Activated CD4-positive, alpha-beta memory T cell treated with anti-CD3 and anti-CD28 coated beads, Interleukin-2, amount 10 ng/mL, durations not matched to agents 7 days and 5 days (primary cell): ENCODE measurements at regions not wholly inside any gene's neighbourhood (a gene's known extent, or its start where the extent isn't known, plus 50 kb on each side); places are given as distances from the start of the nearest gene placed in this dataset.

Experiments
- CTCF ChIA-PET: fragments of 350-600 bp; sonication (Branson Sonifier 250); formaldehyde crosslinking; loops from one replicate; lab custom pipeline; 2021; ENCODE audit warnings: antibody characterized with exemption, inconsistent platforms; lab: Charles Lee
- POLR2A ChIA-PET: fragments of 350-600 bp; sonication (Branson Sonifier 250); formaldehyde crosslinking; loops from one replicate; lab custom pipeline; 2021; ENCODE audit warnings: antibody characterized with exemption; lab: Charles Lee
- DNase-seq: peaks from one replicate; pipeline ENCODE4 v3.0.0-alpha.2; 2020
- H3K27ac Mint-ChIP-seq: one replicate; pipeline ENCODE4 v1.8.0; 2021; ENCODE audit warnings: mild to moderate bottlenecking, mixed read lengths
- H3K27me3 Mint-ChIP-seq: one replicate; pipeline ENCODE4 v1.8.0; 2021; ENCODE audit warnings: mixed read lengths
- H3K36me3 Mint-ChIP-seq: one replicate; pipeline ENCODE4 v1.8.0; 2021; ENCODE audit warnings: low read depth, mixed read lengths
- H3K4me1 Mint-ChIP-seq: one replicate; pipeline ENCODE4 v1.8.0; 2021; ENCODE audit warnings: mixed read lengths
- H3K4me3 Mint-ChIP-seq: one replicate; pipeline ENCODE4 v1.8.0; 2021; ENCODE audit warnings: mild to moderate bottlenecking, mixed read lengths
- H3K9me3 Mint-ChIP-seq: one replicate; pipeline ENCODE4 v1.8.0; 2021; ENCODE audit warnings: mixed read lengths

DNA sequence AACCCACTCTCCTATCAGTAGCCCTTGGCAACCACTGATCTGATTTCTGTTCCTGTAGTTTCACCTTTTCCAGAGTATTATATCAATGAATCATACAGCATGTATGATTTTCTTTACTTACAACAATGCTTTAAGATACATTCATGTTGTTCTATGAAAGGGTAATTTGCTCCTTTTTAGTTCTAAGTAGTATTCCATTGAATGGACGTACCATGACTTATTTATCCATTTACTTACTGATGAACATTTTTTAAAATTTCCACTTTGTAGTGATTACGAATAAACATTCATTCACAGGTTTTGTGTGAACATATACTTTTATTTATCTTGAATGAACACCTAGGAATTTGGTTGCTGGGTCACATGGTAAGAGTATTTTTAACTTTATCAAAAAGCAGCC lies 620.8 kb downstream of the HTR1A start:
- Mint-ChIP-seq H3K27ac (no peak overlapping the region), H3K9me3 (peaks cover 4% of the 10 kb centered on the region), H3K4me3 (no peak overlapping the region), H3K27me3 (no peaks in the 10 kb centered on the region), H3K36me3 (no peaks in the 10 kb centered on the region), H3K4me1 (no peaks in the 10 kb centered on the region)
- ChIA-PET CTCF (no interaction called here), POLR2A (no interaction called here)
- DNase-seq: no peak

GRCh38 chr5:63323926-63324325 lies 638.3 kb downstream of the HTR1A start:
- H3K27me3 Mint-ChIP-seq: no peaks in the 10 kb centered on the region
- no peaks in the 10 kb centered on the region for H3K36me3 Mint-ChIP-seq
- POLR2A ChIA-PET: no interaction called here
- peaks cover 5% of the 10 kb centered on the region for H3K9me3 Mint-ChIP-seq
- H3K4me3 Mint-ChIP-seq: no peak overlapping the region
- CTCF ChIA-PET: no interaction called here
- no peaks in the 10 kb centered on the region for H3K4me1 Mint-ChIP-seq
- no peak for DNase-seq
- H3K27ac Mint-ChIP-seq: no peak overlapping the region

DNA sequence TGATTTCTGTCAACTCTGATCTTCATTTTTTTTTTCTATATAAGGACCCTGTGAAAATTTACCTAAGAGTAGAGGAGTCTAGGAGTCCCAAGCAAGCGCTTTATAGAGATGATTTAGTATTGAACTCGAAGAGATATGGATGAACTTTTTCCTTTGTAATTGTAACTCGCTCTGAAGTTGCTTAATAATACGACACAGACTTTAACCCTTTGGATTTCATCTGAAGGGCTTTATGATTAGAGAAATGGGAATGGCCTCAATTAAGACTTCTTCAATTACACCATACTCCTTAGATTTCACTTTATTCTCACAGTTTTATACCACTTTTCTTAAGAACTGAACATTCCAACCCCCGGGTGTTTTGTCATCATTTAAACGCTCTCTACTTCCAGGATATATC lies 647.7 kb downstream of the HTR1A start:
- no peaks in the 10 kb centered on the region for H3K27me3 Mint-ChIP-seq
- POLR2A ChIA-PET: no interaction called here

DNA sequence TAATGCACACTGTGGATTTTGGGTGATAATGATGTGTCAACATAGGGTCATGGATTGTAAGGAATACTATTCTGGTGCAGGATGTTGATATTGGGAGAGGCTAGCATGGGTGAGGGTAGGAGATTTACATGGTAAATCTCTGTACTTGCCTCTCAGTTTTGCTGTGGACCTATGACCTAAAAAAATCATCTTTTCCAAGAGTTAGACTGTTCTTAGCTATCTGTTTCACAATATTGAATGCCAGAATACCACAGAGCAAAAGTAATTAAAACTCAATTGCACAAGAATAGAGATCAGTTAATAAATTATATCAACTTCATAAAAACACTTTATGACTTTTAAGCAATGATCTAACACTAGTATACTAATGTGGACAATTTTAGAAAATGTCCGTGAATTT lies 651.6 kb downstream of the HTR1A start:
- no peak overlapping the region for H3K4me3 Mint-ChIP-seq

More for the DNA sequence above, 647.7 kb downstream of the HTR1A start:
- H3K4me3 Mint-ChIP-seq: no peak overlapping the region
- no peaks in the 10 kb centered on the region for H3K4me1 Mint-ChIP-seq
- no peak for DNase-seq
- no peaks in the 10 kb centered on the region for H3K9me3 Mint-ChIP-seq
- CTCF ChIA-PET: no interaction called here
- H3K27ac Mint-ChIP-seq: no peak overlapping the region
- no peaks in the 10 kb centered on the region for H3K36me3 Mint-ChIP-seq

GRCh38 chr5:63306909-63307308 lies 655.3 kb downstream of the HTR1A start:
- H3K4me3 Mint-ChIP-seq: no peak overlapping the region
- POLR2A ChIA-PET: no interaction called here
- no peaks in the 10 kb centered on the region for H3K36me3 Mint-ChIP-seq
- H3K27me3 Mint-ChIP-seq: no peaks in the 10 kb centered on the region
- DNase-seq: no peak
- CTCF ChIA-PET: no interaction called here
- H3K9me3 Mint-ChIP-seq: no peaks in the 10 kb centered on the region
- H3K27ac Mint-ChIP-seq: no peak overlapping the region
- no peaks in the 10 kb centered on the region for H3K4me1 Mint-ChIP-seq

More for the DNA sequence above, 651.6 kb downstream of the HTR1A start:
- Mint-ChIP-seq H3K9me3 (no peaks in the 10 kb centered on the region), H3K27ac (no peak overlapping the region), H3K36me3 (no peaks in the 10 kb centered on the region), H3K27me3 (no peaks in the 10 kb centered on the region), H3K4me1 (no peaks in the 10 kb centered on the region)
- DNase-seq: no peak
- POLR2A ChIA-PET: no interaction called here
- CTCF ChIA-PET: no interaction called here

DNA sequence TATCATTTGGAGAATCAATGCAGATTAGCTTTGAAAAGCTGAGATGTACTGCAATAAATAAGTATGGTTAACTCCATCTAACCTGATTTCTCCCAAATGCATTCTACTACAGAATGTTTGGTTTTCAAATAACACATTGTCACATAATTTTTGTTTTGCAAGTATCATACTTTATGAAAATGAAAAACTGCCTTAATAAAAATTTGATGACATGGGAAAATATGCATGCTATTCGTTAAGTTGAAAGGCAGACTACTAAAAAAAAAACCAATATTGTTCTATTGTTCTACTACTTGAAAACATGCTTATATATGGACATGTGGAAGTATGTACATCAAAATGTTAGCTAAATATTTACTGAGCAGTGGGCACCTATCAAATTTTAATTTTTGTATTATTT lies 668.9 kb downstream of the HTR1A start:
- POLR2A ChIA-PET: no interaction called here
- Mint-ChIP-seq H3K27me3 (no peaks in the 10 kb centered on the region), H3K4me3 (no peak overlapping the region), H3K36me3 (no peaks in the 10 kb centered on the region), H3K9me3 (peaks cover 2% of the 10 kb centered on the region), H3K27ac (no peak overlapping the region), H3K4me1 (no peaks in the 10 kb centered on the region)
- CTCF ChIA-PET: no interaction called here
- DNase-seq: no peak

DNA sequence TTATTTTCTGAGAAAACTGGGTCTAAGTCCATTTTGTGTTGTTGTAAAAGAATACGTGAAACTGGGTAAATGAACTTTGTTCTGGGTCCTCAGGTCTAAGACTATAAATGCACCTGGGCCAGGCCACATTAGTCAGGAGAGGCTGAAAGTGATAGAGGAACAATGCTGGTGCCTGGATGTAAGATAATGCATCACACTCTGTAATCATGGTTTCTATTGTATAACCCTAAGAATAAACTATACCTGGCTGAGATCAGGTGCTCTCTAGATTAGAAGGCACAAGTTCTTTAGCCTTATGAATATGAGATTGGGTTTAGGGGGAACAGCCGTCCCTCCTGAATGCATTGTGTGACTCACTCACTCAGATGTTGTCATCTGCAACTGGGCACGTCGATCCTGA lies 675.5 kb downstream of the HTR1A start:
- Mint-ChIP-seq H3K36me3 (no peaks in the 10 kb centered on the region), H3K9me3 (peaks cover 8% of the 10 kb centered on the region)
- CTCF ChIA-PET: no interaction called here

DNA sequence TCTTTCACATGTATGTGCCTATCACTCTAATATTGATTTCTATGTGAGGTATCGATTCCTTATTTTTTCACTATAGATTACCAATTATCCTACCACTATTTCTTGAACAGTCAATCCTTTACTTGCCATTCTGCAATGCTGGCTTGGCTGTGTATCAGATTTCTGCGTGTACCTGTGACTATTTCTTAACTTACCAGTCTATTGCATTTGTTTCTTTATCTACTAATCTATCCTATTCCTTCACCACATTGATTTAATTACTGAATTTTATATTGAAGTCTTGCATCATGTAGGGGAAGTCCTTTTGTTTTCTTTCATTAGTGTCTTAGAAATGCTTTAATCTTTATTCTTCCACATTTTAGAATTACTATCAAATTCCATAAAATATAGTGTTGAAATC lies 684.8 kb downstream of the LRRC70 start:
- no peak for DNase-seq
- Mint-ChIP-seq H3K36me3 (no peaks in the 10 kb centered on the region), H3K9me3 (peaks cover 6% of the 10 kb centered on the region), H3K4me1 (no peaks in the 10 kb centered on the region), H3K4me3 (no peak overlapping the region), H3K27ac (no peak overlapping the region), H3K27me3 (no peaks in the 10 kb centered on the region)
- ChIA-PET CTCF (no interaction called here), POLR2A (no interaction called here)

More for the DNA sequence above, 675.5 kb downstream of the HTR1A start:
- no peak overlapping the region for H3K4me3 Mint-ChIP-seq
- H3K27ac Mint-ChIP-seq: no peak overlapping the region
- POLR2A ChIA-PET: no interaction called here
- H3K4me1 Mint-ChIP-seq: no peaks in the 10 kb centered on the region
- no peak for DNase-seq
- H3K27me3 Mint-ChIP-seq: no peaks in the 10 kb centered on the region

- H3K27me3 Mint-ChIP-seq: no peaks in the 10 kb centered on the region
- ChIA-PET CTCF (no interaction called here), POLR2A (no interaction called here)
- no peaks in the 10 kb centered on the region for H3K36me3 Mint-ChIP-seq
- H3K9me3 Mint-ChIP-seq: peaks cover 6% of the 10 kb centered on the region
- H3K27ac Mint-ChIP-seq: no peak overlapping the region
- H3K4me3 Mint-ChIP-seq: no peak overlapping the region
- no peaks in the 10 kb centered on the region for H3K4me1 Mint-ChIP-seq
- no peak for DNase-seq
Observed at GRCh38 chr5:63262185-63262981, 683.8 kb downstream of the LRRC70 start.

DNA sequence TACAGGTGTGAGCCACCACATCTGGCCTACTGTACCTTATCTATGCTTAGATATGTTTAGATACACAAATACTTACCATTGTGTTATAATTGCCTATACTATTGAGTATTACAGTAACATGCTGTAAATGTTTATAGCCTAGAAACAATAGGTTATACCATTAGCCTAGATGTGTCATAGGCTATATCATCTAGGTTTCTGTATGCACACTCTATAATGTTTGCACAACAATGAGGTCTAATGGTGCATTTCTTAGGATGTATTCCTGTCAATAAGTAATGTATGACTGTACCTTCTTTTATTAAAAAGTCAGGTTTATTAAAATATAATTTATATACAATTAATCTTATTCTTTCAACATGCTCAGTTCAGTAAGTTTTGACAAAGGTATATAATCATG lies 683.1 kb downstream of the LRRC70 start:
- CTCF ChIA-PET: no interaction called here
- Mint-ChIP-seq H3K9me3 (peaks cover 8% of the 10 kb centered on the region), H3K36me3 (no peaks in the 10 kb centered on the region), H3K4me1 (no peaks in the 10 kb centered on the region), H3K4me3 (no peak overlapping the region), H3K27me3 (no peaks in the 10 kb centered on the region), H3K27ac (no peak overlapping the region)
- POLR2A ChIA-PET: no interaction called here
- no peak for DNase-seq

GRCh38 chr5:63255594-63255993 lies 677.0 kb downstream of the LRRC70 start:
- POLR2A ChIA-PET: no interaction called here
- DNase-seq: no peak
- Mint-ChIP-seq H3K27me3 (no peaks in the 10 kb centered on the region), H3K9me3 (peaks cover 8% of the 10 kb centered on the region), H3K4me1 (no peaks in the 10 kb centered on the region), H3K27ac (no peak overlapping the region), H3K36me3 (no peaks in the 10 kb centered on the region), H3K4me3 (no peak overlapping the region)
- CTCF ChIA-PET: no interaction called here

DNA sequence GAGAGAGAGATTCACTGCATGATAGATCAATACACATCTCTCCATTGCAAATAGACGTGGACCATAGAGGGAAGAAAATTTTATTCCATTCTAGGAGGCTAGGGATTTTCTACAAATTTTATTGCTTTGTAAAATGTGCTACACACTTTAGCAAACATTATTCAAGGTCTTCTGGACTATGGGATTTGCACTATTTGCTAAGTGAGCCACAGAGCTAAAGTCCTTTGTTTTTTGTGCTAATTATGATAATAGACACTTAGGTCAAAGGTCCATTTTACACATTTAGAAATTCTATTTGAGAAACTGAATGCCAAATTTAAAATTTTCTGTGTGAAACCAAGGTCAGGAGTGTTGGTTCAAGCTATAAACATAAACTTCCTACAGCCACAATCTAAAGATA lies 672.3 kb downstream of the LRRC70 start:
- no peak for DNase-seq
- Mint-ChIP-seq H3K36me3 (no peaks in the 10 kb centered on the region), H3K27me3 (no peaks in the 10 kb centered on the region), H3K9me3 (peaks cover 2% of the 10 kb centered on the region), H3K4me1 (no peaks in the 10 kb centered on the region), H3K27ac (no peak overlapping the region), H3K4me3 (no peak overlapping the region)
- ChIA-PET CTCF (no interaction called here), POLR2A (no interaction called here)

- no peaks in the 10 kb centered on the region for H3K27me3 Mint-ChIP-seq
- no peaks in the 10 kb centered on the region for H3K4me1 Mint-ChIP-seq
- H3K9me3 Mint-ChIP-seq: peaks cover 2% of the 10 kb centered on the region
- no peaks in the 10 kb centered on the region for H3K36me3 Mint-ChIP-seq
- no peak overlapping the region for H3K27ac Mint-ChIP-seq
- DNase-seq: no peak
- no peak overlapping the region for H3K4me3 Mint-ChIP-seq
- ChIA-PET POLR2A (no interaction called here), CTCF (no interaction called here)
Observed at GRCh38 chr5:63249960-63250359, 671.3 kb downstream of the LRRC70 start.

DNA sequence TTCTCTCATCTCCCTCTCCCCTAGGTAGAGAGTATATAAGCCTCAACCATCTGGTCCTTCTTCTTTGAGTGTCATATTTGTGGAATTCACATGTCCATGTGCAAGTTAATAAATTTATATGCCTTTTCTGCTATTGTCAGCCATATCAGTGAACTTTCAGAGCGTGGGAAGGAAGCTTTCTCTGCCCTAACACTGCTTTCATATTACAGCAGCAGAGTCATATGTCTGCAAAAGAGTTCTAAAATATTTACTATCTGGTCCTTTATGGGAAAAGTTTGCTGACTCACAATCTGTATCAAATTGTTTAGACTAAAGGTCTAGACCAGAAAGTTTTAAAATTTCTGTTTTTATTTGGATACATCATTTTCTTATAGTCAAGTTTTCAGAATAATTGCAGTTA lies 669.0 kb downstream of the LRRC70 start:
- POLR2A ChIA-PET: no interaction called here
- Mint-ChIP-seq H3K4me1 (no peaks in the 10 kb centered on the region), H3K9me3 (peaks cover 4% of the 10 kb centered on the region), H3K27ac (no peak overlapping the region), H3K4me3 (no peak overlapping the region), H3K36me3 (no peaks in the 10 kb centered on the region), H3K27me3 (no peaks in the 10 kb centered on the region)
- DNase-seq: no peak
- CTCF ChIA-PET: no interaction called here
